ENCODE measurements at regions not wholly inside any gene's neighbourhood (a gene's known extent, or its start where the extent isn't known, plus 50 kb on each side); places are given as distances from the start of the nearest gene placed in this dataset.
A peak's percentile ranks its signal among the peaks of the same experiment; 100 is the strongest.
"Not testable (repeated sequence)": the region's sequence is repeated elsewhere in the genome, so short reads cannot be mapped to it uniquely, and the experiment has no call there.

DNA sequence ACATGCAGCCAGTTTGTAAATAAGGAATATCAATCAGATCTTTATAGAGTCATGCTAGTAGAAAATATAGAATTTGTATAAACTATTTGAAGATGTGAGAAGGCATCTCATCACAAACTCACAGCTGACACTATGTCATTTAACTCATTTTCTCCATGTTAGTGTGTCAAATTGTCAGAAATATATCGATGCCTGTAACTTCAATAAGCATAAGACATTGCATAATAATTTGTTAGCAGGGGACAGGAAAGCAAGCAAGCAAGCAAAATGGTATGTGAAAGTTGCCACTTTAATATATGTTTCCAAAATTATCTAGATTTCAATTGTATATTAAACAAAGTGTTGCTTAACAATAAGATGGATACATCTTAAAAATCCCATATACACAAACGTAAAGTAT lies 571.0 kb downstream of the ARL4A start:
- Mint-ChIP-seq H3K9me3 (ENCODE audit: unreplicated experiment) (no peaks in the 10 kb centered on the region), H3K27me3 (ENCODE audit: unreplicated experiment) (no peaks in the 10 kb centered on the region), H3K36me3 (ENCODE audit: unreplicated experiment) (no peaks in the 10 kb centered on the region), H3K4me1 (ENCODE audit: low read depth, unreplicated experiment) (peaks cover 5% of the 10 kb centered on the region), H3K4me3 (ENCODE audit: unreplicated experiment) (no peak overlapping the region), H3K27ac (ENCODE audit: unreplicated experiment) (no peak overlapping the region)
- no peak for DNase-seq
- TF ChIP-seq, protein P1, sequence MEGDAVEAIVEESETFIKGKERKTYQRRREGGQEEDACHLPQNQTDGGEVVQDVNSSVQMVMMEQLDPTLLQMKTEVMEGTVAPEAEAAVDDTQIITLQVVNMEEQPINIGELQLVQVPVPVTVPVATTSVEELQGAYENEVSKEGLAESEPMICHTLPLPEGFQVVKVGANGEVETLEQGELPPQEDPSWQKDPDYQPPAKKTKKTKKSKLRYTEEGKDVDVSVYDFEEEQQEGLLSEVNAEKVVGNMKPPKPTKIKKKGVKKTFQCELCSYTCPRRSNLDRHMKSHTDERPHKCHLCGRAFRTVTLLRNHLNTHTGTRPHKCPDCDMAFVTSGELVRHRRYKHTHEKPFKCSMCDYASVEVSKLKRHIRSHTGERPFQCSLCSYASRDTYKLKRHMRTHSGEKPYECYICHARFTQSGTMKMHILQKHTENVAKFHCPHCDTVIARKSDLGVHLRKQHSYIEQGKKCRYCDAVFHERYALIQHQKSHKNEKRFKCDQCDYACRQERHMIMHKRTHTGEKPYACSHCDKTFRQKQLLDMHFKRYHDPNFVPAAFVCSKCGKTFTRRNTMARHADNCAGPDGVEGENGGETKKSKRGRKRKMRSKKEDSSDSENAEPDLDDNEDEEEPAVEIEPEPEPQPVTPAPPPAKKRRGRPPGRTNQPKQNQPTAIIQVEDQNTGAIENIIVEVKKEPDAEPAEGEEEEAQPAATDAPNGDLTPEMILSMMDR (IDR thresholded peaks at IDR 0.05; ENCODE audit: partially characterized antibody, unreplicated experiment) = no peak

DNA sequence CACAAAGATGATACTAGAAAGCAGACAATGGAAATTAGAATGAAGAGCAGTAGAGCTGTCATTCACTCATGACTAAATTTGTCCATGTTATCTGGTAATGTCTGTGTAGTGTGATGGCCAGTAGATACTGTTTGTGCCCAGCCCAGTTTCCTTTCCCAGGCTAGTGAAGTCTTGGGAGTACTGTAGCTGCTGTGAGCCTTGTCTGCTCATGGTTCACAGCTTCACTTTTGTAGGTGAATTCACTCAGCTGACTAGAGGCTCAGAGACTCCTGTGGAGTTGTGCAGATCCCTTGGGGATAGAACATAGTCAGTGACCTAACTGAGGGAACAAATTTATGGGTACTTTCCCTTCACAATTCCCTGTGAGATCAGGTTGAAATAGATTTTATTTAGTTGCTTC lies 572.5 kb downstream of the ARL4A start:
- Mint-ChIP-seq H3K9me3 (ENCODE audit: unreplicated experiment) (no peaks in the 10 kb centered on the region), H3K27ac (ENCODE audit: unreplicated experiment) (no peak overlapping the region), H3K4me1 (ENCODE audit: low read depth, unreplicated experiment) (peaks cover 5% of the 10 kb centered on the region), H3K27me3 (ENCODE audit: unreplicated experiment) (no peaks in the 10 kb centered on the region), H3K36me3 (ENCODE audit: unreplicated experiment) (no peaks in the 10 kb centered on the region), H3K4me3 (ENCODE audit: unreplicated experiment) (no peak overlapping the region)
- no peak for DNase-seq
- TF ChIP-seq, protein P1 (IDR thresholded peaks at IDR 0.05; ENCODE audit: partially characterized antibody, unreplicated experiment) = no peak

DNA sequence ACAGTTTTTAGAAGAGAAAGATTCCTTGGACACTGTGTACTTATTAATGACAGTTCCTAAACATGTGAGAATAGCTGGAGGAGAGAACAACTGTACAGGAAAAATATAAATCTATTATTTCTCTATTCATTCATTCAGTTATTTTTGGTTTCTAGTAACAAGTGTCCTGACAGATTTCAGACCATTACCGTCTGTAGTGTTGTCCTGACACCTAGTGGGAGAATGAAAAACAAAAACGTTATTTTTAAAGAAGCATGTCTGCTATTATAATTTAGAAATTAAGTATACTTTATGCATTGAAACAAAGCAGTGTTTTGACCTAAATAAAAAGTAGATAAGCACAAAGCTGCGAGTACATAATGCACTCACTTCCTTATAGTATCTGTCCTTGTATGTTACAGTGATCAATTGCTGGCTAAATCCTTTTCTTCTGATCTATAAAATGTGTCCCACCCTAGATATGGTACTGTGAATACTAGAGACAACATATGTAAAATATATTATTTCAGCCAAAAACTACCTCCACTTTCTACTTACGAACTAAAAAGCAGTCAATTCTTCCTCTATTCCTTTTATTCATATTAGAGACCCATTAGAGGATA lies 575.6 kb downstream of the ARL4A start:
- H3K9me3 Mint-ChIP-seq (ENCODE audit: unreplicated experiment) = no peaks in the 10 kb centered on the region
- no peak overlapping the region for H3K4me3 Mint-ChIP-seq (ENCODE audit: unreplicated experiment)
- peaks cover 5% of the 10 kb centered on the region for H3K4me1 Mint-ChIP-seq (ENCODE audit: low read depth, unreplicated experiment)
- H3K27ac Mint-ChIP-seq (ENCODE audit: unreplicated experiment) = no peak overlapping the region
- H3K27me3 Mint-ChIP-seq (ENCODE audit: unreplicated experiment) = no peaks in the 10 kb centered on the region
- H3K36me3 Mint-ChIP-seq (ENCODE audit: unreplicated experiment) = no peaks in the 10 kb centered on the region
- no peak for DNase-seq
- TF ChIP-seq, protein P1 (IDR thresholded peaks at IDR 0.05; ENCODE audit: partially characterized antibody, unreplicated experiment) = peak; percentile 69

DNA sequence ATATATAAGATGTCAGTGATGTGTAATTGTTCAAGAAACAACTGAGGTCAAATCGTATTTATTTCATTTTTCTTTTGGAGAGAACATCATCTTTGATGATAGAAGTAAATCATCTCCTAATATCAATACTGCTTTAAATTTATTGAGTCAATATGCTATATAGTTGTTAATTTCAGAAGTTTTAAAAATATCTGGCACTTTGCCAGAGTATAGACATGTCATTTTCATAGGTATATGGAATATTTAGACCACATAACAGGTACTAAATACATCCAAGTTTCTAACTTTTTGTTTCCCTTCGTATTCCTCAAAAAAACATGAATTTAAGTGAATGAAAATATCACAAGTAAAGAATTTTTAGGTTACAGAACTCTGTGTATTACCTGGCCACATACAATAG lies 577.8 kb downstream of the ARL4A start:
- no peak for DNase-seq
- Mint-ChIP-seq H3K4me3 (ENCODE audit: unreplicated experiment) (no peak overlapping the region), H3K36me3 (ENCODE audit: unreplicated experiment) (no peaks in the 10 kb centered on the region), H3K27me3 (ENCODE audit: unreplicated experiment) (no peaks in the 10 kb centered on the region), H3K27ac (ENCODE audit: unreplicated experiment) (no peak overlapping the region), H3K4me1 (ENCODE audit: low read depth, unreplicated experiment) (no peaks in the 10 kb centered on the region), H3K9me3 (ENCODE audit: unreplicated experiment) (no peaks in the 10 kb centered on the region)
- TF ChIP-seq, protein P1 (IDR thresholded peaks at IDR 0.05; ENCODE audit: partially characterized antibody, unreplicated experiment) = no peak

DNA sequence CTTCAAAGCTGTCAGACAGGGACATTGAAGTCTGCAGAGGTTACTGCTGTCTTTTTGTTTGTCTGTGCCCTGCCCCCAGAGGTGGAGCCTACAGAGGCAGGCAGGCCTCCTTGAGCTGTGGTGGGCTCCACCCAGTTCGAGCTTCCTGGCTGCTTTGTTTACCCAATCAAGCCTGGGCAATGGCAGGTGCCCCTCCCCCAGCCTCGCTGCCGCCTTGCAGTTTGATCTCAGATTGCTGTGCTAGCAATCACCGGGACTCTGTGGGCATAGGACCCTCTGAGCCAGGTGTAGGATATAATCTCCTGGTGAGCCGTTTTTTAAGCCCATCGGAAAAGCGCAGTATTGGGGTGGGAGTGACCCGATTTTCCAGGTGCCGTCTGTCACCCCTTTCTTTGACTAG lies 586.8 kb downstream of the ARL4A start:
- peaks cover 16% of the 10 kb centered on the region for H3K36me3 Mint-ChIP-seq (ENCODE audit: unreplicated experiment)
- not testable (repeated sequence) for H3K4me1 Mint-ChIP-seq (ENCODE audit: low read depth, unreplicated experiment); H3K27ac Mint-ChIP-seq (ENCODE audit: unreplicated experiment); H3K4me3 Mint-ChIP-seq (ENCODE audit: unreplicated experiment); DNase-seq; H3K27me3 Mint-ChIP-seq (ENCODE audit: unreplicated experiment); H3K9me3 Mint-ChIP-seq (ENCODE audit: unreplicated experiment)
